ENCODE measurements at regions not wholly inside any gene's neighbourhood (a gene's known extent, or its start where the extent isn't known, plus 50 kb on each side); places are given as distances from the start of the nearest gene placed in this dataset.
"Not testable (repeated sequence)": the region's sequence is repeated elsewhere in the genome, so short reads cannot be mapped to it uniquely, and the experiment has no call there.

- DNase-seq (no peak), FAIRE-seq (no peak)
- Histone ChIP-seq H3K27me3 (ENCODE audit: control insufficient read depth in 3 of 3, insufficient read depth in 3 of 3, low read length in 3 of 3) (no peaks in the 10 kb centered on the region), H3K4me3 (ENCODE audit: low read depth in 1 of 3, low read length in 3 of 3) (no peak overlapping the region), H3K27ac (ENCODE audit: low read depth in 1 of 3, low read length in 2 of 3) (no peak overlapping the region), H3K36me3 (ENCODE audit: control insufficient read depth in 3 of 3, insufficient read depth in 2 of 3, low read depth in 1 of 3, low read length in 3 of 3) (no peaks in the 10 kb centered on the region), H3K9me3 (ENCODE audit: control insufficient read depth in 2 of 2, insufficient read depth in 1 of 2, low read depth in 1 of 2, low read length in 1 of 2) (peaks cover 0 to 4% of the 10 kb centered on the region in 2 donors), H3K4me1 (ENCODE audit: control insufficient read depth in 3 of 3, insufficient read depth in 2 of 3, low read depth in 1 of 3, low read length in 2 of 3) (no peaks in the 10 kb centered on the region)
Measured at GRCh38 chr2:13334545-13334944, 617.8 kb downstream of the TRIB2 start.

DNA sequence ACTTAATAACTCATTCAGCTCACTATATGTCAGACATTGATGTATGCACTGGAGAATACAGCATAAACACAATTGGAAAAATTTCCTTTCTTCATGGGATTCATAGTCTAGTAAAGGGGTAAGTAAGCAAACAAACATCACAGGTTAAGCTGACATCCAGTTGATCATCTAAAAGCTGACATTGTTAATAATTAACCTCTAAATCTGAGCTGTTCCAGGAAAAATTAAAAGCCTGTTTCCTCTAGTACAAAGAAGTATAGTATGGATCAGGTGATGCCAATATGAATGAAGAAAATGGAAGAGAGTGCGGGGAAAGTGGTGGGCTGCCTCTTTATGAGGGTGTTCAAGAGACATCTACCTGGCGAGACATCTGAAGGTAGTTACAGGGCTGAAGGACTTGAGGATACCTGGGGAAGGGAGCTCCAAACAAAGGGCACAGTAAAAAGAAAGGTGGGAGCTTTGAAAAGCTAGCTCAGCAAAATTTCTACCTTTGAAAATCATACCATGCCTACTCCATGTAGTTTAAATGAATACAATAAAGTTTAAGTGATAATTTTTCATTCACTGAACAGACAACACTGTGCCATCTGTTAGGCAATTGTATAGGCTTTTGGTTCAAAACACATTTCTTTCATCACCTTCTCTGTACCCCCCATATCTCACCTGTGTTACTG, 619.3 kb downstream of the TRIB2 start:
- Histone ChIP-seq H3K9me3 (ENCODE audit: control insufficient read depth in 2 of 2, insufficient read depth in 1 of 2, low read depth in 1 of 2, low read length in 1 of 2) (peaks cover 0 to 4% of the 10 kb centered on the region in 2 donors), H3K36me3 (ENCODE audit: control insufficient read depth in 3 of 3, insufficient read depth in 2 of 3, low read depth in 1 of 3, low read length in 3 of 3) (no peaks in the 10 kb centered on the region), H3K27me3 (ENCODE audit: control insufficient read depth in 3 of 3, insufficient read depth in 3 of 3, low read length in 3 of 3) (no peaks in the 10 kb centered on the region), H3K4me1 (ENCODE audit: control insufficient read depth in 3 of 3, insufficient read depth in 2 of 3, low read depth in 1 of 3, low read length in 2 of 3) (no peaks in the 10 kb centered on the region), H3K27ac (ENCODE audit: low read depth in 1 of 3, low read length in 2 of 3) (no peak overlapping the region), H3K4me3 (ENCODE audit: low read depth in 1 of 3, low read length in 3 of 3) (no peak overlapping the region)
- no peak for FAIRE-seq
- 76 to 87% (median 77%) methylated on average over 2 of the region's 2 CpGs for WGBS, 3 donors
- DNase-seq: no peak

DNA sequence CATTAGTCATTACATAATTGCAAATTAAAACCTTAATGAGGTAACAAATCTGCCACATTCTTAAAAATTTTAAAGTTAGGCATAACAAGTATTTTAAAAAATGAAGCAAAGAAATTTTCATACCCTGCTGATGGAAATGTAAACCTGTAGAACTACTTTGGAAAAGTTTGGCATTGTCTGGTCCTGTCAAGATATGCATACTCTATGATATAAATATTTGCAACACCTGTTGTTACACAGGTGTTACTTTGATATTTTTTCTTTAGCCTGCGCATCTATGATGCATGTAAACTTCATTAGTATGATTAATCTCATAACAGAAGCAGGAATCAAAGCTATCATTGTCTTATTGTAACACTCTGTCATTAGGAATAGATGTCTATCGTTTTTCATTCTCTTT, 634.3 kb downstream of the TRIB2 start:
- H3K27me3 ChIP-seq (ENCODE audit: control insufficient read depth in 3 of 3, insufficient read depth in 3 of 3, low read length in 3 of 3): no peaks in the 10 kb centered on the region
- H3K4me1 ChIP-seq (ENCODE audit: control insufficient read depth in 3 of 3, insufficient read depth in 2 of 3, low read depth in 1 of 3, low read length in 2 of 3): no peaks in the 10 kb centered on the region
- no peak overlapping the region for H3K27ac ChIP-seq (ENCODE audit: low read depth in 1 of 3, low read length in 2 of 3)
- H3K9me3 ChIP-seq (ENCODE audit: control insufficient read depth in 2 of 2, insufficient read depth in 1 of 2, low read depth in 1 of 2, low read length in 1 of 2): no peaks in the 10 kb centered on the region
- FAIRE-seq (no peak), DNase-seq (no peak)
- 61 to 83% (median 70%) methylated on average over 2 of the region's 2 CpGs for WGBS, 3 donors
- H3K4me3 ChIP-seq (ENCODE audit: low read depth in 1 of 3, low read length in 3 of 3): no peak overlapping the region
- H3K36me3 ChIP-seq (ENCODE audit: control insufficient read depth in 3 of 3, insufficient read depth in 2 of 3, low read depth in 1 of 3, low read length in 3 of 3): no peaks in the 10 kb centered on the region

- no peak for FAIRE-seq
Measured at GRCh38 chr2:13353083-13353482, 636.3 kb downstream of the TRIB2 start.

GRCh38 chr2:13354031-13354430, 637.3 kb downstream of the TRIB2 start:
- Histone ChIP-seq H3K9me3 (ENCODE audit: control insufficient read depth in 2 of 2, insufficient read depth in 1 of 2, low read depth in 1 of 2, low read length in 1 of 2) (peaks cover 0 to 2% of the 10 kb centered on the region in 2 donors), H3K4me3 (ENCODE audit: low read depth in 1 of 3, low read length in 3 of 3) (no peak overlapping the region), H3K27me3 (ENCODE audit: control insufficient read depth in 3 of 3, insufficient read depth in 3 of 3, low read length in 3 of 3) (no peaks in the 10 kb centered on the region), H3K27ac (ENCODE audit: low read depth in 1 of 3, low read length in 2 of 3) (no peak overlapping the region), H3K4me1 (ENCODE audit: control insufficient read depth in 3 of 3, insufficient read depth in 2 of 3, low read depth in 1 of 3, low read length in 2 of 3) (no peaks in the 10 kb centered on the region), H3K36me3 (ENCODE audit: control insufficient read depth in 3 of 3, insufficient read depth in 2 of 3, low read depth in 1 of 3, low read length in 3 of 3) (no peaks in the 10 kb centered on the region)
- FAIRE-seq (no peak), DNase-seq (no peak)

More at GRCh38 chr2:13353083-13353482, 636.3 kb downstream of the TRIB2 start:
- Histone ChIP-seq H3K4me3 (ENCODE audit: low read depth in 1 of 3, low read length in 3 of 3) (no peak overlapping the region), H3K4me1 (ENCODE audit: control insufficient read depth in 3 of 3, insufficient read depth in 2 of 3, low read depth in 1 of 3, low read length in 2 of 3) (no peaks in the 10 kb centered on the region), H3K36me3 (ENCODE audit: control insufficient read depth in 3 of 3, insufficient read depth in 2 of 3, low read depth in 1 of 3, low read length in 3 of 3) (no peaks in the 10 kb centered on the region), H3K27ac (ENCODE audit: low read depth in 1 of 3, low read length in 2 of 3) (no peak overlapping the region), H3K27me3 (ENCODE audit: control insufficient read depth in 3 of 3, insufficient read depth in 3 of 3, low read length in 3 of 3) (no peaks in the 10 kb centered on the region), H3K9me3 (ENCODE audit: control insufficient read depth in 2 of 2, insufficient read depth in 1 of 2, low read depth in 1 of 2, low read length in 1 of 2) (no peaks in the 10 kb centered on the region)
- no peak for DNase-seq

- not testable (repeated sequence) for H3K27ac ChIP-seq (ENCODE audit: low read depth in 1 of 3, low read length in 2 of 3); H3K4me3 ChIP-seq (ENCODE audit: low read depth in 1 of 3, low read length in 3 of 3); H3K9me3 ChIP-seq (ENCODE audit: control insufficient read depth in 2 of 2, insufficient read depth in 1 of 2, low read depth in 1 of 2, low read length in 1 of 2); FAIRE-seq; H3K27me3 ChIP-seq (ENCODE audit: control insufficient read depth in 3 of 3, insufficient read depth in 3 of 3, low read length in 3 of 3); DNase-seq; H3K36me3 ChIP-seq (ENCODE audit: control insufficient read depth in 3 of 3, insufficient read depth in 2 of 3, low read depth in 1 of 3, low read length in 3 of 3); H3K4me1 ChIP-seq (ENCODE audit: control insufficient read depth in 3 of 3, insufficient read depth in 2 of 3, low read depth in 1 of 3, low read length in 2 of 3)
- WGBS, 3 donors: 16 to 28% (median 20%) methylated on average over 1 of the region's 1 CpG
Measured at GRCh38 chr2:13381928-13382327, 665.2 kb downstream of the TRIB2 start.

- DNase-seq; H3K36me3 ChIP-seq (ENCODE audit: control insufficient read depth in 3 of 3, insufficient read depth in 2 of 3, low read depth in 1 of 3, low read length in 3 of 3); H3K9me3 ChIP-seq (ENCODE audit: control insufficient read depth in 2 of 2, insufficient read depth in 1 of 2, low read depth in 1 of 2, low read length in 1 of 2); H3K4me3 ChIP-seq (ENCODE audit: low read depth in 1 of 3, low read length in 3 of 3); H3K4me1 ChIP-seq (ENCODE audit: control insufficient read depth in 3 of 3, insufficient read depth in 2 of 3, low read depth in 1 of 3, low read length in 2 of 3); H3K27ac ChIP-seq (ENCODE audit: low read depth in 1 of 3, low read length in 2 of 3); H3K27me3 ChIP-seq (ENCODE audit: control insufficient read depth in 3 of 3, insufficient read depth in 3 of 3, low read length in 3 of 3); FAIRE-seq: not testable (repeated sequence)
- 76 to 81% (median 76%) methylated on average over 5 of the region's 5 CpGs for WGBS, 3 donors
Measured at GRCh38 chr2:13389172-13389571, 672.4 kb downstream of the TRIB2 start.

GRCh38 chr2:13390676-13391075, 673.9 kb downstream of the TRIB2 start:
- no peak for DNase-seq
- H3K27me3 ChIP-seq (ENCODE audit: control insufficient read depth in 3 of 3, insufficient read depth in 3 of 3, low read length in 3 of 3): no peaks in the 10 kb centered on the region

GRCh38 chr2:13401312-13401711, 684.6 kb downstream of the TRIB2 start:
- Histone ChIP-seq H3K36me3 (ENCODE audit: control insufficient read depth in 3 of 3, insufficient read depth in 2 of 3, low read depth in 1 of 3, low read length in 3 of 3) (no peaks in the 10 kb centered on the region), H3K27ac (ENCODE audit: low read depth in 1 of 3, low read length in 2 of 3) (no peak overlapping the region), H3K9me3 (ENCODE audit: control insufficient read depth in 2 of 2, insufficient read depth in 1 of 2, low read depth in 1 of 2, low read length in 1 of 2) (peaks cover 0 to 2% of the 10 kb centered on the region in 2 donors), H3K27me3 (ENCODE audit: control insufficient read depth in 3 of 3, insufficient read depth in 3 of 3, low read length in 3 of 3) (no peaks in the 10 kb centered on the region), H3K4me3 (ENCODE audit: low read depth in 1 of 3, low read length in 3 of 3) (no peak overlapping the region), H3K4me1 (ENCODE audit: control insufficient read depth in 3 of 3, insufficient read depth in 2 of 3, low read depth in 1 of 3, low read length in 2 of 3) (no peaks in the 10 kb centered on the region)
- no peak for FAIRE-seq
- DNase-seq: no peak
- WGBS, 3 donors: 51 to 67% (median 53%) methylated on average over 2 of the region's 2 CpGs

More at GRCh38 chr2:13390676-13391075, 673.9 kb downstream of the TRIB2 start:
- H3K4me1 ChIP-seq (ENCODE audit: control insufficient read depth in 3 of 3, insufficient read depth in 2 of 3, low read depth in 1 of 3, low read length in 2 of 3): no peaks in the 10 kb centered on the region
- H3K4me3 ChIP-seq (ENCODE audit: low read depth in 1 of 3, low read length in 3 of 3): no peak overlapping the region
- peaks cover 0 to 2% of the 10 kb centered on the region in 2 donors for H3K9me3 ChIP-seq (ENCODE audit: control insufficient read depth in 2 of 2, insufficient read depth in 1 of 2, low read depth in 1 of 2, low read length in 1 of 2)
- H3K36me3 ChIP-seq (ENCODE audit: control insufficient read depth in 3 of 3, insufficient read depth in 2 of 3, low read depth in 1 of 3, low read length in 3 of 3): no peaks in the 10 kb centered on the region
- FAIRE-seq: no peak
- no peak overlapping the region for H3K27ac ChIP-seq (ENCODE audit: low read depth in 1 of 3, low read length in 2 of 3)
